BJ (cell line): ENCODE measurements at regions not wholly inside any gene's neighbourhood (a gene's known extent, or its start where the extent isn't known, plus 50 kb on each side); places are given as distances from the start of the nearest gene placed in this dataset.

Source experiments
- CTCF ChIA-PET: fragments of 350-600 bp; formaldehyde crosslinking; extraction: SDS; loops from one replicate; lab custom pipeline; 2021; ENCODE audit warnings: antibody characterized with exemption, inconsistent platforms; lab: Yijun Ruan, JAX
- POLR2A ChIA-PET: fragments of 300-600 bp; sonication (Branson Sonifier 250); formaldehyde crosslinking; extraction: SDS; loops from one replicate; lab custom pipeline; 2021; ENCODE audit warnings: antibody characterized with exemption; lab: Charles Lee
- DNase-seq: peaks from one replicate; pipeline ENCODE4 v3.0.0-alpha.2; 2011; ENCODE audit warnings: low read depth
- H3K27me3 ChIP-seq: 2 replicates; pipeline ENCODE4 v1.6.0; 2011; ENCODE audit warnings: low read length; ENCODE audit not compliant: control insufficient read depth, insufficient read depth
- H3K36me3 ChIP-seq: 2 replicates; pipeline ENCODE4 v1.5.1; 2011; ENCODE audit warnings: low read length; ENCODE audit not compliant: control insufficient read depth, insufficient read depth
- H3K4me3 ChIP-seq: 2 replicates; pipeline ENCODE4 v1.5.1; 2011; ENCODE audit warnings: low read depth, mild to moderate bottlenecking, control low read depth, low read length
- CTCF ChIP-seq: IDR thresholded peaks from 2 replicates; pipeline ENCODE4 v1.5.1; 2011; ENCODE audit warnings: low read depth, mild to moderate bottlenecking, control low read depth, inconsistent platforms, low read length, moderate library complexity; ENCODE audit not compliant: insufficient read depth

GRCh38 chr1:244183037-244183436 lies 132.0 kb downstream of the ZBTB18 start:
- Histone ChIP-seq H3K36me3 (no peaks in the 10 kb centered on the region), H3K27me3 (0 out of 2 replicates have a peak, but pooled peaks cover 1% of the 10 kb centered on the region), H3K4me3 (no peak overlapping the region)
- CTCF ChIA-PET = interaction anchor here (1.2 kb wide), 1 partner anchor 18 kb away, joined by 3 read pairs; no protein-coding TSS in a partner anchor
- no peak for TF ChIP-seq CTCF
- POLR2A ChIA-PET = no interaction called here
- DNase-seq = no peak

- no peak overlapping the region for H3K4me3 ChIP-seq
- no peak for DNase-seq
- H3K36me3 ChIP-seq = no peaks in the 10 kb centered on the region
- POLR2A ChIA-PET = no interaction called here
- 0 out of 2 replicates have a peak, but pooled peaks cover 1% of the 10 kb centered on the region for H3K27me3 ChIP-seq
- CTCF ChIA-PET = no interaction called here
- TF ChIP-seq CTCF = no peak
Measured at GRCh38 chr1:244186372-244186771, 135.3 kb downstream of the ZBTB18 start.

GRCh38 chr1:244187310-244187709 lies 136.2 kb downstream of the ZBTB18 start:
- CTCF ChIA-PET = no interaction called here
- no peak for DNase-seq
- Histone ChIP-seq H3K36me3 (no peaks in the 10 kb centered on the region), H3K27me3 (0 out of 2 replicates have a peak, but pooled peaks cover 1% of the 10 kb centered on the region), H3K4me3 (no peak overlapping the region)
- POLR2A ChIA-PET = no interaction called here
- TF ChIP-seq CTCF = no peak

GRCh38 chr1:244191581-244191980 lies 140.5 kb downstream of the ZBTB18 start:
- CTCF ChIA-PET = no interaction called here
- TF ChIP-seq CTCF = no peak
- no peak for DNase-seq
- Histone ChIP-seq H3K4me3 (no peak overlapping the region), H3K27me3 (0 out of 2 replicates have a peak, but pooled peaks cover 1% of the 10 kb centered on the region), H3K36me3 (no peaks in the 10 kb centered on the region)
- POLR2A ChIA-PET = no interaction called here

GRCh38 chr1:244192325-244192724 lies 141.2 kb downstream of the ZBTB18 start:
- CTCF ChIA-PET = no interaction called here
- no peak overlapping the region for H3K4me3 ChIP-seq
- TF ChIP-seq CTCF = no peak

More at GRCh38 chr1:244192325-244192724, 141.2 kb downstream of the ZBTB18 start:
- 0 out of 2 replicates have a peak, but pooled peaks cover 1% of the 10 kb centered on the region for H3K27me3 ChIP-seq
- DNase-seq = no peak
- POLR2A ChIA-PET = no interaction called here
- H3K36me3 ChIP-seq = no peaks in the 10 kb centered on the region
